ENCODE measurements at regions not wholly inside any gene's neighbourhood (a gene's known extent, or its start where the extent isn't known, plus 50 kb on each side); places are given as distances from the start of the nearest gene placed in this dataset.

GRCh38 chr21:31479714-31480113, 135.7 kb upstream of the TIAM1 start:
- no peak for DNase-seq (ENCODE audit: low read depth in 1 of 2, low spot score in 1 of 2)

GRCh38 chr21:31479222-31479621, 135.2 kb upstream of the TIAM1 start:
- TF ChIP-seq GABPA (IDR thresholded peaks at IDR 0.05; ENCODE audit: low read depth) (no peak), POLR2AphosphoS5 (IDR thresholded peaks at IDR 0.05; ENCODE audit: low read depth) (no peak), CTCF (IDR thresholded peaks at IDR 0.05; ENCODE audit: insufficient read depth, low read length) (no peak), REST (IDR thresholded peaks at IDR 0.05; ENCODE audit: insufficient replicate concordance, low read depth) (no peak), SPI1 (IDR thresholded peaks at IDR 0.05; ENCODE audit: borderline replicate concordance, low read depth) (no peak)
- Histone ChIP-seq H3K27me3 (ENCODE audit: insufficient read depth, poor library complexity, severe bottlenecking) (no peaks in the 10 kb centered on the region), H3K27ac (replicated peaks) (no peak overlapping the region), H3K4me3 (replicated peaks; ENCODE audit: insufficient read depth, low read length) (no peak overlapping the region)
- no peak for DNase-seq (ENCODE audit: low read depth in 1 of 2, low spot score in 1 of 2)

More at GRCh38 chr21:31479714-31480113, 135.7 kb upstream of the TIAM1 start:
- Histone ChIP-seq H3K4me3 (replicated peaks; ENCODE audit: insufficient read depth, low read length) (no peak overlapping the region), H3K27me3 (ENCODE audit: insufficient read depth, poor library complexity, severe bottlenecking) (no peaks in the 10 kb centered on the region), H3K27ac (replicated peaks) (no peak overlapping the region)
- TF ChIP-seq GABPA (IDR thresholded peaks at IDR 0.05; ENCODE audit: low read depth) (no peak), POLR2AphosphoS5 (IDR thresholded peaks at IDR 0.05; ENCODE audit: low read depth) (no peak), CTCF (IDR thresholded peaks at IDR 0.05; ENCODE audit: insufficient read depth, low read length) (no peak), REST (IDR thresholded peaks at IDR 0.05; ENCODE audit: insufficient replicate concordance, low read depth) (no peak), SPI1 (IDR thresholded peaks at IDR 0.05; ENCODE audit: borderline replicate concordance, low read depth) (no peak)

- Histone ChIP-seq H3K4me3 (replicated peaks; ENCODE audit: insufficient read depth, low read length) (no peak overlapping the region), H3K27ac (replicated peaks) (no peak overlapping the region), H3K27me3 (ENCODE audit: insufficient read depth, poor library complexity, severe bottlenecking) (no peaks in the 10 kb centered on the region)
- TF ChIP-seq POLR2AphosphoS5 (IDR thresholded peaks at IDR 0.05; ENCODE audit: low read depth) = no peak
- no peak for TF ChIP-seq REST (IDR thresholded peaks at IDR 0.05; ENCODE audit: insufficient replicate concordance, low read depth)
- TF ChIP-seq CTCF (IDR thresholded peaks at IDR 0.05; ENCODE audit: insufficient read depth, low read length) = no peak
- TF ChIP-seq SPI1 (IDR thresholded peaks at IDR 0.05; ENCODE audit: borderline replicate concordance, low read depth) = no peak
- no peak for TF ChIP-seq GABPA (IDR thresholded peaks at IDR 0.05; ENCODE audit: low read depth)
- DNase-seq (ENCODE audit: low read depth in 1 of 2, low spot score in 1 of 2) = no peak
These were observed 132.4 kb upstream of the TIAM1 start for GRCh38 chr21:31476263-31477022.

Data from HL-60 (cell line).